ENCODE measurements at regions not wholly inside any gene's neighbourhood (a gene's known extent, or its start where the extent isn't known, plus 50 kb on each side); places are given as distances from the start of the nearest gene placed in this dataset.

DNA sequence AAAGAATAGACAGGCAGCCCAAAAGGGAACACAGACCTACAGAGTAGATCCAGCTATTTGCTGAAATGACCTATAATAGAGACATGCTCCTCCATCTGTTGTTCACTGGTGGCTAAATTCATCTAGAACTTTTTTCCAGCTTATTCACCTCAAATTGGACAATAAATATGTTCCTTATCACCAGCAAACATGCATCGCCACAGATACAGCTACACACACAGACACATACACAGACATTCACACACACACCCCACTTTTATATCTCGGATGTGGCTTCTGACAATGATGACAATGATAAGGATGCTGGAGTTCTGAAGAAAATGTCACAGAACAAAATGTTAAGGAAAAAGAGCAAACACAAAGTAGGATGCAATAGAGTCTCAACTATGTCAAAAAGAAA is 175.4 kb downstream of the LSM5 start:
- TF ChIP-seq, protein P1, sequence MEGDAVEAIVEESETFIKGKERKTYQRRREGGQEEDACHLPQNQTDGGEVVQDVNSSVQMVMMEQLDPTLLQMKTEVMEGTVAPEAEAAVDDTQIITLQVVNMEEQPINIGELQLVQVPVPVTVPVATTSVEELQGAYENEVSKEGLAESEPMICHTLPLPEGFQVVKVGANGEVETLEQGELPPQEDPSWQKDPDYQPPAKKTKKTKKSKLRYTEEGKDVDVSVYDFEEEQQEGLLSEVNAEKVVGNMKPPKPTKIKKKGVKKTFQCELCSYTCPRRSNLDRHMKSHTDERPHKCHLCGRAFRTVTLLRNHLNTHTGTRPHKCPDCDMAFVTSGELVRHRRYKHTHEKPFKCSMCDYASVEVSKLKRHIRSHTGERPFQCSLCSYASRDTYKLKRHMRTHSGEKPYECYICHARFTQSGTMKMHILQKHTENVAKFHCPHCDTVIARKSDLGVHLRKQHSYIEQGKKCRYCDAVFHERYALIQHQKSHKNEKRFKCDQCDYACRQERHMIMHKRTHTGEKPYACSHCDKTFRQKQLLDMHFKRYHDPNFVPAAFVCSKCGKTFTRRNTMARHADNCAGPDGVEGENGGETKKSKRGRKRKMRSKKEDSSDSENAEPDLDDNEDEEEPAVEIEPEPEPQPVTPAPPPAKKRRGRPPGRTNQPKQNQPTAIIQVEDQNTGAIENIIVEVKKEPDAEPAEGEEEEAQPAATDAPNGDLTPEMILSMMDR (IDR thresholded peaks at IDR 0.05) = no peak
- TF ChIP-seq ZFX (IDR thresholded peaks at IDR 0.05; ENCODE audit: borderline replicate concordance) = no peak

All from 22Rv1 (cell line).